A673 (cell line): ENCODE measurements at regions not wholly inside any gene's neighbourhood (a gene's known extent, or its start where the extent isn't known, plus 50 kb on each side); places are given as distances from the start of the nearest gene placed in this dataset.

ENCODE experiments used
- BruUV-seq: library from RNA; stranded (reverse); fragments of 400-500 nt; replicated peaks from 2 replicates; lab custom pipeline; 2021; lab: Mats Ljungman, UMichigan
- CTCF ChIA-PET: fragments of 300-600 bp; sonication (Branson Sonifier 250); formaldehyde crosslinking; loops from one replicate; lab custom pipeline; 2022; ENCODE audit warnings: antibody characterized with exemption; lab: Charles Lee
- POLR2A ChIA-PET: fragments of 300-600 bp; sonication (Branson Sonifier 250); formaldehyde crosslinking; loops from one replicate; lab custom pipeline; 2022; ENCODE audit warnings: antibody characterized with exemption; ENCODE audit not compliant: low non-redundant PET; lab: Charles Lee
- DNase-seq: peaks from one replicate; pipeline ENCODE4 v3.0.0-alpha.2; 2015; ENCODE audit warnings: low spot score
- H3K27ac ChIP-seq: fragments of 200-600 bp; sonication (generic); 2 replicates; pipeline ENCODE4 v1.5.1; 2016; ENCODE audit warnings: mixed run types, low read depth, mild to moderate bottlenecking, mixed read lengths, antibody characterized with exemption, low read length; ENCODE audit not compliant: poor library complexity, severe bottlenecking
- H3K27me3 ChIP-seq: fragments of 200-600 bp; sonication (generic); replicated peaks from 2 replicates; pipeline ENCODE4 v1.6.1; 2017; ENCODE audit warnings: mixed run types, low read depth, mild to moderate bottlenecking, mixed read lengths, antibody characterized with exemption, low read length; ENCODE audit not compliant: insufficient read depth, poor library complexity
- H3K36me3 ChIP-seq: fragments of 200-600 bp; sonication (generic); 2 replicates; pipeline ENCODE4 v1.6.1; 2016; ENCODE audit warnings: mixed run types, mild to moderate bottlenecking, mixed read lengths, antibody characterized with exemption, low read length; ENCODE audit not compliant: insufficient read depth, poor library complexity, severe bottlenecking
- H3K4me1 ChIP-seq: fragments of 200-600 bp; sonication (generic); 2 replicates; pipeline ENCODE4 v1.6.1; 2017; ENCODE audit warnings: mixed run types, mild to moderate bottlenecking, mixed read lengths, antibody characterized with exemption, low read length; ENCODE audit not compliant: insufficient read depth, poor library complexity, severe bottlenecking
- H3K4me3 ChIP-seq: fragments of 200-600 bp; sonication (generic); 2 replicates; pipeline ENCODE4 v1.5.1; 2016; ENCODE audit warnings: low read depth, mixed run types, mild to moderate bottlenecking, mixed read lengths, low read length; ENCODE audit not compliant: poor library complexity, severe bottlenecking
- H3K9me3 ChIP-seq: fragments of 200-600 bp; sonication (generic); 2 replicates; pipeline ENCODE4 v1.6.1; 2016; ENCODE audit warnings: mixed run types, low read depth, mild to moderate bottlenecking, mixed read lengths, antibody characterized with exemption, low read length; ENCODE audit not compliant: poor library complexity, severe bottlenecking
- EZH2 ChIP-seq: fragments of 200-600 bp; sonication (generic); IDR thresholded peaks from 2 replicates; pipeline ENCODE4 v1.6.1; 2017; ENCODE audit warnings: borderline replicate concordance, low read depth, mild to moderate bottlenecking, mixed read lengths, antibody characterized with exemption, low read length; ENCODE audit not compliant: poor library complexity, severe bottlenecking
- intact Hi-C: fragments of 100-400 bp; cut with micrococcal nuclease; formaldehyde crosslinking; loops from one replicate; pipeline ENCODE4 v1.10.0; 2022; ENCODE audit not compliant: unreplicated experiment
- TF ChIP-seq, protein P1 (sequence below): fragments of 300-800, 200-600 bp; sonication (generic); conservative IDR thresholded peaks from 2 replicates; pipeline ENCODE4 v1.5.1; 2017; ENCODE audit warnings: low read depth, mild to moderate bottlenecking, antibody characterized with exemption, low read length, moderate library complexity, mixed read lengths

DNA sequence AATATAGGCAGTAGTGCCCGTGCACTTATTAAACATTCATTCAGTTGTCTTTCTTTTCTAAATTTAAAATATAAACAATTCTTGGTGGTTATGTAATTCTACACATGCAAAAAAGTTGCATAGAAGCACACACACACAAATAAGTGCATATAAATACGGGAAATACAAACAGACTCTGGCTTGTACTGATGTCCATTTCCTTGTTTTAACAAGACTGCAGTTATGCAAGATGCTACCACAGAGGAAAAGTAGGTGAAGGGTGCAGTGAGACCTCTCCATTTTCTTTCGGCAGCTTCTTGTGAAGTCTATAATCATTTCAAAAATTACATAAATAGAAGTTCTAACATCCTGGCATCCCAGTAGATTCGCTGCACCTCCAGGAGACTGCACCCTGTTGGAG, 130.6 kb upstream of the BCL6 start:
- intact Hi-C loops = no loop called here
- no TSS peak for BruUV-seq
- Histone ChIP-seq H3K27ac (no peak overlapping the region), H3K27me3 (no peaks in the 10 kb centered on the region), H3K36me3 (no peaks in the 10 kb centered on the region), H3K4me1 (no peaks in the 10 kb centered on the region), H3K4me3 (no peak overlapping the region), H3K9me3 (no peaks in the 10 kb centered on the region)
- DNase-seq = no peak
- POLR2A ChIA-PET = no interaction called here
- CTCF ChIA-PET = no interaction called here
- no peak for TF ChIP-seq EZH2
- TF ChIP-seq, protein P1, sequence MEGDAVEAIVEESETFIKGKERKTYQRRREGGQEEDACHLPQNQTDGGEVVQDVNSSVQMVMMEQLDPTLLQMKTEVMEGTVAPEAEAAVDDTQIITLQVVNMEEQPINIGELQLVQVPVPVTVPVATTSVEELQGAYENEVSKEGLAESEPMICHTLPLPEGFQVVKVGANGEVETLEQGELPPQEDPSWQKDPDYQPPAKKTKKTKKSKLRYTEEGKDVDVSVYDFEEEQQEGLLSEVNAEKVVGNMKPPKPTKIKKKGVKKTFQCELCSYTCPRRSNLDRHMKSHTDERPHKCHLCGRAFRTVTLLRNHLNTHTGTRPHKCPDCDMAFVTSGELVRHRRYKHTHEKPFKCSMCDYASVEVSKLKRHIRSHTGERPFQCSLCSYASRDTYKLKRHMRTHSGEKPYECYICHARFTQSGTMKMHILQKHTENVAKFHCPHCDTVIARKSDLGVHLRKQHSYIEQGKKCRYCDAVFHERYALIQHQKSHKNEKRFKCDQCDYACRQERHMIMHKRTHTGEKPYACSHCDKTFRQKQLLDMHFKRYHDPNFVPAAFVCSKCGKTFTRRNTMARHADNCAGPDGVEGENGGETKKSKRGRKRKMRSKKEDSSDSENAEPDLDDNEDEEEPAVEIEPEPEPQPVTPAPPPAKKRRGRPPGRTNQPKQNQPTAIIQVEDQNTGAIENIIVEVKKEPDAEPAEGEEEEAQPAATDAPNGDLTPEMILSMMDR = no peak

DNA sequence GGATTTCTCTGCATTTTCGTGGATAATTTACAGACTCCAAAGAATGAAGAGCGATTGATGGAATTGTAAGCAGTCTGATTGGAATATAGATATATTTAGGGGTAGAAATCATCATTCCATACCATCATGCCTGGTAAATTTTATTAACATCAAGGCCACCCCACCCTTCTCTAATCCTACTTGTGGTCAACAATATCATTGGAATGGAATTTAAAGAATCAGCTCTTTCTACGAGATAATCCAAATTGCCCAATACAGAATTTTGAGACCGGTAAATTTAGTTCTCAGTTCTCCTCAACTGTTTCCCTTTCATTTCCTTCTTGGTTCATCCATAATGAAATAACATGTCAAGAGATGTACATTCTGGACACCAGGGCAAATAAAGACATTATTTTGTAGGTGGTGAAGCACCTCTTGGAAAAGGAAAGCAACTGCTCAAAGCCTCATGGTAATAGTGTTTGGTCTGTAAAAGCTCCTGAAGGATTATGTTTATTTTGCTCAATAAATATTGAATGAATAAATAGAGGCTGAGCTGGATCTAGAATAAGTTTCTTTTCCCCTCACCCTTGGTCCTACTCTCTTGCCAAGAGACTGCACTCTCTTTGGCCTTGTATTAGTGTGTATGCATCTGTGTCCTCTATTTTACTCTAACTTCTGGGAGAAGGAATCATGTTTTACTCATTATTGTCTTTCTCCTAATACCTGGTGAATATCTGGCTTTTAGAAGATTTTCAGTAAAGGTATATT, 133.7 kb upstream of the BCL6 start:
- CTCF ChIA-PET = no interaction called here
- Histone ChIP-seq H3K4me1 (no peaks in the 10 kb centered on the region), H3K36me3 (no peaks in the 10 kb centered on the region), H3K9me3 (no peaks in the 10 kb centered on the region), H3K4me3 (no peak overlapping the region), H3K27ac (no peak overlapping the region), H3K27me3 (no peaks in the 10 kb centered on the region)
- POLR2A ChIA-PET = interaction anchor here (0.8 kb wide), 1 partner anchor 1275 kb away, joined by 4 read pairs; no protein-coding TSS in a partner anchor
- no peak for TF ChIP-seq EZH2
- TF ChIP-seq, protein P1 = no peak
- BruUV-seq = no TSS peak
- DNase-seq = no peak
- intact Hi-C loops = no loop called here

DNA sequence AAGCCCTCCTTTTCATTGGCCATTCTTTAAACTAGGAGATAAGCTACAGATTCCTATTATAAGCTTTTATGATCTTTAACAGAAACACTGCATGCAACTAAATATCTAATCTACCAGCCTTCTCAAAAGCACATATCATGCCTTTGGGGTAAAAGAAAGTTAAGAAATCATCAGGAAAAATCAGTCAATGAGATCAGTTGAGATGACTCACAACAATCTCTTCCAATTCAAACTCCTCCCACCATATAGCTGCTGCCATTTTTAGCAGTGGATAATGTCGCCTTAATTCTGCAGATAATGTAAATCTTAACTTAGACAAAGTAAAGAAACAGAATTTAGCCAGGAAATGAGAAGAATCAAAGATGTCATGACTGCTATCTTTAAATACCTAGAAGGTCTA, 135.2 kb upstream of the BCL6 start:
- BruUV-seq = no TSS peak
- DNase-seq = no peak
- intact Hi-C loops = no loop called here
- no peak for TF ChIP-seq EZH2
- TF ChIP-seq, protein P1 = no peak
- Histone ChIP-seq H3K27ac (no peak overlapping the region), H3K36me3 (no peaks in the 10 kb centered on the region), H3K4me1 (no peaks in the 10 kb centered on the region), H3K9me3 (no peaks in the 10 kb centered on the region), H3K27me3 (no peaks in the 10 kb centered on the region), H3K4me3 (no peak overlapping the region)
- ChIA-PET POLR2A (no interaction called here), CTCF (no interaction called here)
